ENCODE measurements at regions not wholly inside any gene's neighbourhood (a gene's known extent, or its start where the extent isn't known, plus 50 kb on each side); places are given as distances from the start of the nearest gene placed in this dataset.

DNA sequence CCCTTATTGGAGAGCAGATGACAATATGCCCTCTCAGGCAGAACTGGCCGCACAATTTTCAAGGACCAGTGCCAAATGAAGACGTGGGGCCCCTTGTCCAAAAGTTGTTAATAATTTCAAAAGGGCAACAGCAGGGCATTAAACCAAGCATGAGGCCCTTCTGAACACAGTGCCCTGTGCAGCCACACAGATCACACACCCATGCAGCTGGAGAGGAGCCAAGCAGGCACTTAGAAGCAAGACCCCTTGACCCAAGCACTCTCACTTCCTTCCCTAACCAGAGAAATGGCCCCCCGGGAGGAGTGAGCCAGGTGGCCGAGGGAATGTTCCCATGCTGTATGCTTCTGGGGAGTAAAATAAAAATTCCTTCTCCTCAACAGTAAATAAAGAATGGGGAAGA, 114.0 kb upstream of the TMPO start:
- DNase-seq (ENCODE audit: low read depth) = no peak

DNA sequence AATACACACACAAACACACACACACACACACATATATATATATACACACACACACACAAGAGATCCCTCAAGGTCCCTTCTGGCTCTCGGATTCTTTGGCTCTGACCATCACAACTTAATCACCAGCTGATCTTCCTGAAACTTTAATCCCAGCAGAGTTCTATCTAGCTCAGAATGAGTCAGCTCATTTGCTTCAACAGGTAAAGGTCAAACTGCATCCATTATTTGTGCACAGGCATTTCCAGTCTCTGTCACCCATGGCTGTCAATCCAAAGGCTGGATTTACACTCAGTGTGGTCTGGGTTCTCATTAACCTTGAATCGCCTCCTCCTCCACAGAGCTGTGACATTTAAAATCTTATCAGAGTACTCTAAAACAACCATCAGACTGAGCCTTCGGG, 113.3 kb upstream of the TMPO start:
- TF ChIP-seq, protein P1, sequence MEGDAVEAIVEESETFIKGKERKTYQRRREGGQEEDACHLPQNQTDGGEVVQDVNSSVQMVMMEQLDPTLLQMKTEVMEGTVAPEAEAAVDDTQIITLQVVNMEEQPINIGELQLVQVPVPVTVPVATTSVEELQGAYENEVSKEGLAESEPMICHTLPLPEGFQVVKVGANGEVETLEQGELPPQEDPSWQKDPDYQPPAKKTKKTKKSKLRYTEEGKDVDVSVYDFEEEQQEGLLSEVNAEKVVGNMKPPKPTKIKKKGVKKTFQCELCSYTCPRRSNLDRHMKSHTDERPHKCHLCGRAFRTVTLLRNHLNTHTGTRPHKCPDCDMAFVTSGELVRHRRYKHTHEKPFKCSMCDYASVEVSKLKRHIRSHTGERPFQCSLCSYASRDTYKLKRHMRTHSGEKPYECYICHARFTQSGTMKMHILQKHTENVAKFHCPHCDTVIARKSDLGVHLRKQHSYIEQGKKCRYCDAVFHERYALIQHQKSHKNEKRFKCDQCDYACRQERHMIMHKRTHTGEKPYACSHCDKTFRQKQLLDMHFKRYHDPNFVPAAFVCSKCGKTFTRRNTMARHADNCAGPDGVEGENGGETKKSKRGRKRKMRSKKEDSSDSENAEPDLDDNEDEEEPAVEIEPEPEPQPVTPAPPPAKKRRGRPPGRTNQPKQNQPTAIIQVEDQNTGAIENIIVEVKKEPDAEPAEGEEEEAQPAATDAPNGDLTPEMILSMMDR (conservative IDR thresholded peaks at IDR 0.05; ENCODE audit: low read depth, low read length) = no peak
- no peak overlapping the region for H3K4me3 ChIP-seq (ENCODE audit: low read depth, low read length)
- peak; percentile 69 for DNase-seq (ENCODE audit: low read depth)

More for the DNA sequence above, 114.0 kb upstream of the TMPO start:
- TF ChIP-seq, protein P1 (conservative IDR thresholded peaks at IDR 0.05; ENCODE audit: low read depth, low read length) = no peak
- H3K4me3 ChIP-seq (ENCODE audit: low read depth, low read length) = no peak overlapping the region

DNA sequence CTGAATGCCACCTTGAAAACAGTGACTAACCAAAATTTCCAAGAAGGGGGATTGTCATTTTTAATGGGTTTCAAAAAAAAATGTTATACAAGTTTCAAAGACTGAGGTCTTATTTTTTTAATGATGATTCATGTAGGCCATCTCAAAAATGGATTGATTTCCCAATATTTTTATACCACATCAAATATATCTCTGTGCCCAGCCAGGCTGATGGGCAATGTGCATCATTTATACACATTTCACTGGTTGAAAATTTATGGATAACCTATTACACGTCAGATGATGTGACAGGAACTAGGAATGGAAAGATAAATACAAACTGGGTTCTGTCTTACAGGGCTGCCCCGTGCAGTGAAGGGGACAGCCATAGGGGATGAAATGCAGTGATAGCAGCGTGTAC, 112.7 kb upstream of the TMPO start:
- H3K4me3 ChIP-seq (ENCODE audit: low read depth, low read length) = no peak overlapping the region
- TF ChIP-seq, protein P1 (conservative IDR thresholded peaks at IDR 0.05; ENCODE audit: low read depth, low read length) = no peak
- no peak for DNase-seq (ENCODE audit: low read depth)

DNA sequence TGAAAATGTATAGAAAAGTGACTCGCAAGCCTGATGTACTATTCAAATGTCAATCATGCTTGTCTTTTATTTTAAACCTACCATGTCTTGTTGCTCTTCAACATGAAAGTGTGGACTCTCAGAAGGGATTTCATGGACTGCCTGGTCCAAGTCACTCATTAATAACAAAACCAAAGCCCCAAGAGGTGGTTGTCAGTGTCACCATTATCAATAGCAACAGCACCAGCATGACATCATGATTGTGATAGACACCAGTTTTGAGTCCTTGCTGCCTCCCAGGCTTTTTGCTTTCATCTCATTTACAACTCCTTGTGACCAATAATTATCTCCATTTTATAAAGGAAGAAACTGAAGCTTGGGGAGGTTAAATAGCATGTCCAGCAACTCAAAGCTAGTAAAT, 112.0 kb upstream of the TMPO start:
- no peak overlapping the region for H3K4me3 ChIP-seq (ENCODE audit: low read depth, low read length)
- no peak for DNase-seq (ENCODE audit: low read depth)
- TF ChIP-seq, protein P1 (conservative IDR thresholded peaks at IDR 0.05; ENCODE audit: low read depth, low read length) = no peak

DNA sequence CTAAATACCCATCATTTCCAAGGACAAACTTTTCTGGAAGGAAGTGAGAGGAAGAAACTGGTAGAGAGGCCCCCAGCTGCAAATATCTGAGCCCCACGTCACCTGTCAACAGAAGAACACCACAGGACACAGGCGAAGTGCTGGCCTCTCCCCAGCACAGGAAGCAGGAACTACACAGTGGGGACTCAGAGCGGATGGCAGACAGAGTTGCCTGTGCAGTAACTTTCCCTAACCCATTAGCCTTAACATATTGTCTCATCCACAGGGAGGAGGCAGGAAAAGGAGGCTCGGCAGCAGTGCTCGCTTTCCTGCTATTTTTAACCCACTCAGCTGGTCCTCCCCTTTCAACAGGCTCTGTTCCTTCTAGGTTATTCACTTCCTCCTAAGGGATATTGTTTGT, 111.5 kb upstream of the TMPO start:
- DNase-seq (ENCODE audit: low read depth) = no peak
- TF ChIP-seq, protein P1 (conservative IDR thresholded peaks at IDR 0.05; ENCODE audit: low read depth, low read length) = no peak

DNA sequence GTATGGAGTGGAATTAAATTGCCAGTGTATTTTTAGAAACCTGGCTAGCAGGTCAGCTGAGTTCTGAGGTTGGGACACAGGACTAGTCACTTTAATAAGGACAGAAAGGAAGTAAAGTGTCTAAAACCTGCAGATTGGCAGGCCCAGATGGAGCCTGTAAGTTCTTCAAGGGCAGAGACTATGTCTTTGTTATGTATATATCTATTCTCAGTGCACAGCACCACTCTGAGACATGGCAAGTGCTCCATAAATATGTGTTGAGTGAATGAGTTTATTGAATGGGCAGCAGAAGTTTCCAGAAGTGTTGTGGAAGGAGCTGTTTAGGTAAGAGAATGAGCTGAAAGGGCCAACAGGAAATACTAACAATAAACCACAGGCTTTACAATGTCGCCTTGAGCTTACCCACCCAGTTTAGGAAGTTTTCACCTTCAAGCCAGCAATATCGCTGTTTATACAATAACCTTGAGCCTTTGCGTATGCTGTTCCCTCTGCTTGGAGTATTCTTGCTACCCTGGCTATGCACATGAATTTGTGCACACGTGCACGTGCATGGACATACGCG, 109.5 kb upstream of the TMPO start:
- no peak for DNase-seq (ENCODE audit: low read depth)
- H3K4me3 ChIP-seq (ENCODE audit: low read depth, low read length) = no peak overlapping the region
- TF ChIP-seq, protein P1 (conservative IDR thresholded peaks at IDR 0.05; ENCODE audit: low read depth, low read length) = no peak

More for the DNA sequence above, 111.5 kb upstream of the TMPO start:
- H3K4me3 ChIP-seq (ENCODE audit: low read depth, low read length) = no peak overlapping the region

DNA sequence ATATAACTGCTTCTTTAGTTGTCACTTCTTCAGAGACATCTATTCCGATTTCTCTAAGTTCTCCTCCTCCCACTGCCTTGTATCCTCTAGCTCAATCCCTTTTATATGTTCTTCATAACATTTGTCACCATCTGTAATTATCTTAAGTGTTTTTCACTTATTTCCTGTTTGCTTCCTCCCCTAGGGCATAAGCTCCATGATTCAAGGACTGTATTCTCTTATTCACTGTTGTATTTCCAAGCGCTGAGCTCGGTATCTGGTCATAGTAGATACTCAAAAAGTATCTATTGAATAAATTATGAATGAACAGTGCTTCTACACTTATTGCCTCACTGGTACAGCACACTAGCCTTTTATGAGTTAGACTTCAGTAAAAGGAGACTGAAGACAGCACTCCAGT, 109.0 kb upstream of the TMPO start:
- DNase-seq (ENCODE audit: low read depth) = no peak
- TF ChIP-seq, protein P1 (conservative IDR thresholded peaks at IDR 0.05; ENCODE audit: low read depth, low read length) = no peak
- H3K4me3 ChIP-seq (ENCODE audit: low read depth, low read length) = no peak overlapping the region

Data from epithelial cell of proximal tubule (primary cell).